WERI-Rb-1 (cell line): ENCODE measurements at regions not wholly inside any gene's neighbourhood (a gene's known extent, or its start where the extent isn't known, plus 50 kb on each side); places are given as distances from the start of the nearest gene placed in this dataset.

Source experiments
- DNase-seq: peaks from one replicate; pipeline ENCODE4 v3.0.0-alpha.2; 2020
- H3K27ac ChIP-seq: fragments of 250-450 bp; sonication (Bioruptor Pico); 2 replicates; pipeline ENCODE4 v1.5.1; 2020; ENCODE audit warnings: mild to moderate bottlenecking, moderate library complexity
- H3K27me3 ChIP-seq: fragments of 250-450 bp; sonication (Bioruptor Pico); 2 replicates; pipeline ENCODE4 v1.5.1; 2021; ENCODE audit warnings: mild to moderate bottlenecking, low read depth, moderate library complexity; ENCODE audit not compliant: insufficient read depth, severe bottlenecking
- H3K36me3 ChIP-seq: fragments of 250-450 bp; sonication (Bioruptor Pico); 2 replicates; pipeline ENCODE4 v1.5.1; 2020; ENCODE audit warnings: mild to moderate bottlenecking, moderate library complexity
- H3K4me3 ChIP-seq: 2 replicates; pipeline ENCODE4 v1.5.1; 2011; ENCODE audit warnings: low read depth, mild to moderate bottlenecking, control low read depth, low read length
- H3K9me3 ChIP-seq: fragments of 250-450 bp; sonication (Bioruptor Pico); 2 replicates; pipeline ENCODE4 v1.5.1; 2021; ENCODE audit warnings: mild to moderate bottlenecking, moderate library complexity; ENCODE audit not compliant: severe bottlenecking
- TF ChIP-seq, protein P1 (sequence below): IDR thresholded peaks from 2 replicates; pipeline ENCODE4 v1.5.1; 2011; ENCODE audit warnings: low read depth, mild to moderate bottlenecking, control low read depth, inconsistent platforms, low read length

DNA sequence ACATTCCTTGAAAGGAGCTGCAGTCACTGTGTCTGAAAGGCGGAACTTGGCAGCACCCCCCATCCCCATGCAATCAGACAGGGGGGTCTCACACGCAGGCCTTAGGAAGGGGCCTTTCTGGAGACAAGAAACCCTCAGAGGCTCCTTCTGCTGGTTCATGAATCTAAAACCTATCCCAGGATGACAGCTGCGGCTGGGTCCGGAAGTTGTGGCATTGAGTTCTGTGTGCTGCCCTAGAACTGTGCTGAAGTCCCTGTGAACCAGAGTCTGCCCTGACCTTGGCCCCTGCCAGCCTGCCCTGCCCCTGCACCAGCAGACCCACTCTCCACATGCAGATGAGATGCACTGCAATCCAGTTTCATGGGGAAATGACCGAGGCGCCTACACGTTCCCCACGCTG, 268.0 kb downstream of the CTTN start:
- Histone ChIP-seq H3K4me3 (no peak overlapping the region), H3K27me3 (no peaks in the 10 kb centered on the region), H3K36me3 (no peaks in the 10 kb centered on the region), H3K27ac (no peak overlapping the region), H3K9me3 (no peaks in the 10 kb centered on the region)
- DNase-seq: no peak
- TF ChIP-seq, protein P1, sequence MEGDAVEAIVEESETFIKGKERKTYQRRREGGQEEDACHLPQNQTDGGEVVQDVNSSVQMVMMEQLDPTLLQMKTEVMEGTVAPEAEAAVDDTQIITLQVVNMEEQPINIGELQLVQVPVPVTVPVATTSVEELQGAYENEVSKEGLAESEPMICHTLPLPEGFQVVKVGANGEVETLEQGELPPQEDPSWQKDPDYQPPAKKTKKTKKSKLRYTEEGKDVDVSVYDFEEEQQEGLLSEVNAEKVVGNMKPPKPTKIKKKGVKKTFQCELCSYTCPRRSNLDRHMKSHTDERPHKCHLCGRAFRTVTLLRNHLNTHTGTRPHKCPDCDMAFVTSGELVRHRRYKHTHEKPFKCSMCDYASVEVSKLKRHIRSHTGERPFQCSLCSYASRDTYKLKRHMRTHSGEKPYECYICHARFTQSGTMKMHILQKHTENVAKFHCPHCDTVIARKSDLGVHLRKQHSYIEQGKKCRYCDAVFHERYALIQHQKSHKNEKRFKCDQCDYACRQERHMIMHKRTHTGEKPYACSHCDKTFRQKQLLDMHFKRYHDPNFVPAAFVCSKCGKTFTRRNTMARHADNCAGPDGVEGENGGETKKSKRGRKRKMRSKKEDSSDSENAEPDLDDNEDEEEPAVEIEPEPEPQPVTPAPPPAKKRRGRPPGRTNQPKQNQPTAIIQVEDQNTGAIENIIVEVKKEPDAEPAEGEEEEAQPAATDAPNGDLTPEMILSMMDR: no peak

DNA sequence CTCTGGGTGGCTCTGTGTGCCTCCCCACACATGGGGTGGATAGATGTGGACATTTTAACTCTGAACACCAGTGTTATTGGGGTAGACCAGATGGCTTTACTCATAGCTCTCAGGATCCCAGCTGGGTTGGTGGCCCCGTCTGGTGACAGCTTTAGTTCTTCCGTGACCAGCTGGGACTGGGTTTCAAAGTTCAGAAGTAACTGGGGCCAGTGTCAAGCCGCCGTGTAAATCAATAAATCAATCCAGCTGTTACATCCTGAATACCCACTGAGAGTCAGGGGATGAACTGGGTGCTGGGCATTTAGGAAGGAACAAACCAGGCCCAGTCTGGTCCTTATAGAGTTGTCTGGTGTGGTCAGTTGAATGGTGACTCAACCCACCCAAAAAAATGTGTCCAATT, 269.4 kb downstream of the CTTN start:
- peak; percentile 27 for DNase-seq
- Histone ChIP-seq H3K27ac (no peak overlapping the region), H3K9me3 (no peaks in the 10 kb centered on the region), H3K36me3 (no peaks in the 10 kb centered on the region), H3K27me3 (no peaks in the 10 kb centered on the region), H3K4me3 (no peak overlapping the region)
- TF ChIP-seq, protein P1: no peak

DNA sequence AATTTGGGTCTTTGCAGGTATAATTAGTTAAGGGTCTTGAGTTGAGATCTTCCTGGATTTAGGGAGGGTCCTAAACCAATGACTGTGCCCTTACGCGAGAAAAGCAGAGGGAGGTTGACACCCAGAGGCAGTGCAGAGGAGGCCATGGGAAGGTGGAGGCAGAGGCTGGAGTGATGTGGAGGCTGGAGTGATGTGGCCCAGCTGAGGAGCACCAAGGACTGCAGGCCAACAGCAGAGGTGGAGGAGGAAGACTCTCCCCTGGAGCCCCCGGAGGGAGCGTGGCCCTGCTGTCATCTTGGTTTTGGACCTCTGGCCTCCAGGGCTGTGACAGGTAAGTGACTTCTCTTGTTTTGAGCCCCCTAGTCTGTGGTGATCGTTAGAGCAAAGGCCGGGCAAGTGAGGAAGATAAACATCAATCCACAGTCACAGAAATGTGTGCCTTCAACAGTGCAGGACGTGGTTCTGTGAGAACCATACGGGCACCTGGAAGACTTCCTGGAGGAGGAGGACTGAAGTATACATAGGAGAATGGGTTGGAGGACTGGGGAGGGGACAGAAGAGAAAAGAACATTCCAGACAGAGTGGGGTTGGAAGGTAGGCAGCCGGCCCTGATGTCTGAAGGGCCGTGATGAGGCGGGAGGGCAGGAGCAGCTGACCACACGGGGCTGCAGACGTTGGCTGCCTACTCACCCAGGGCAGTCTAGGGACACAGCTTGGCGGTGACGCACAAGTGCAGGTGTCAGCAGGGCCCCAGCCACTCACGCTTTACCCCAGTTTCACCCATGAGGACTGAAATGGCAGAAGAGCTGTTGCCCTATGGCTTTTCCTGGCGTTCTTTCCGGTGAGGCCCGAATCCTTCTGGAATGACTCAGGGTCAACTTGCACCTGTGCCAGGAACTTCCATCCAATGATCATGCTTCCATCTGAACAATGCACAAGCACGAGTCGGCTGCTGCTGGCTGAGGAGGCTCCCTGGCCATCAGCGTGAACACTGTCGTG, 270.2 kb downstream of the CTTN start:
- no peak for DNase-seq
- Histone ChIP-seq H3K9me3 (no peaks in the 10 kb centered on the region), H3K27me3 (no peaks in the 10 kb centered on the region), H3K36me3 (no peaks in the 10 kb centered on the region), H3K4me3 (no peak overlapping the region), H3K27ac (no peak overlapping the region)
- TF ChIP-seq, protein P1: no peak

DNA sequence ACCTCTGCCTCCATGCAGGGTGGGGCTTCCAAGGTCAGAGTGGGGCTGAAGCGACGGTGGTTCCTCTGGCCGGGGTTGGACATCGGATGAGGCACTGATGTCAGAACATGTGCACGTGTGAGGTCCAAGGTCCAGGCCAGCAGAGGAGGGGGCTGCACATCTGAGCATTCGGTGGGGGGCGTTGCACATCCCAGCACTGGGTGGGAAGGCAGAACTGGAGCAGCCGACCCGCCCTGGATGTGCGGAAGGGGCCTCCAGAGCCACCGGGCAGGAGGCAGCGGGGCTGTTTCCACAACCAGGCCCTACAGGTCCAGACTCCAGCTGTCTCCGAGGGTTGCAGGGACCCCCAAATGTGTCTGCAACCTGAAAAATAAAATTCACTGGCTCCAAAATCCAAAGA, 271.0 kb downstream of the CTTN start:
- Histone ChIP-seq H3K27ac (no peak overlapping the region), H3K36me3 (no peaks in the 10 kb centered on the region), H3K9me3 (no peaks in the 10 kb centered on the region), H3K4me3 (no peak overlapping the region), H3K27me3 (no peaks in the 10 kb centered on the region)
- TF ChIP-seq, protein P1: no peak
- no peak for DNase-seq

DNA sequence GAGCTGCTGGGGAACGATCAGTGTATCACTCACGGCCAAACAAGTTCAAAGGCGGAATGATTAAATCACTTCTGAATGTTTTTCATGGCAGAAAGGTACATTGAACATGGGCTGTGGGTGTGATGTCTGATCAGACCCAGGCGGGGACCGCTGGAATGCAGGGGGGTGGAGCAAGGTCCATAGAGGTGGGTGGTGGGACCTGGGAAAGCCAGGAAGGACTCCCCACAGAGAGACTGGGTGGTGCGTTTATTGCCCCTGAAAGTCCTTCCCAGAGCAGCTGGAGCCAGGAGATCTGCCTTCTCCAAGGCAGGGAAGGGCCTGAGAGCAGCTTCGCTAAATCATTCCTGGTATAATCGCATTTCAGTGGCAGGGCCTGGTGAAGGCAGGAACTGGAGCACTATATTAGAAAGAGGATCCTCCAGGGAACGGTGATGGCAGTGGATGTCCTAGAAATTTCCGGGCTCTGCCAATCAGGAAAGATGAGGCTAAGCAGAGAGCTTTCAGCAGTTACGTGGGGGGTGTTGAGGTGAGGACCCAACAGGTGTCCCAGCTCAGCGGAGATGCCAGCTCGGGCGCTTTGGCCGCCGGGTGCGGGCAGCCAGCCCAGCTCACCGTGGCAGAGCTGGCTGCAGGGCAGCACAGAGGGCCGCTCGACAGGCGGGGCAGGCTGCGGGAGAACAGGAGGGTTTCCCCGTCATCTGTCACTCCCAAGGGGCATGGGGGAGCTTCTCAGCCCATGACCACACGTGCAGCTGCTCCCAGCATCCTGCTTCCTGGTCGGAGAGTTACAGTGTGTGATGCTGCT, 271.7 kb downstream of the CTTN start:
- H3K9me3 ChIP-seq: no peaks in the 10 kb centered on the region
- TF ChIP-seq, protein P1: no peak

More for the DNA sequence above, 271.7 kb downstream of the CTTN start:
- no peaks in the 10 kb centered on the region for H3K36me3 ChIP-seq
- H3K4me3 ChIP-seq: no peak overlapping the region
- H3K27ac ChIP-seq: no peak overlapping the region
- no peaks in the 10 kb centered on the region for H3K27me3 ChIP-seq
- DNase-seq: no peak
